ENCODE measurements at regions not wholly inside any gene's neighbourhood (a gene's known extent, or its start where the extent isn't known, plus 50 kb on each side); places are given as distances from the start of the nearest gene placed in this dataset.

DNA sequence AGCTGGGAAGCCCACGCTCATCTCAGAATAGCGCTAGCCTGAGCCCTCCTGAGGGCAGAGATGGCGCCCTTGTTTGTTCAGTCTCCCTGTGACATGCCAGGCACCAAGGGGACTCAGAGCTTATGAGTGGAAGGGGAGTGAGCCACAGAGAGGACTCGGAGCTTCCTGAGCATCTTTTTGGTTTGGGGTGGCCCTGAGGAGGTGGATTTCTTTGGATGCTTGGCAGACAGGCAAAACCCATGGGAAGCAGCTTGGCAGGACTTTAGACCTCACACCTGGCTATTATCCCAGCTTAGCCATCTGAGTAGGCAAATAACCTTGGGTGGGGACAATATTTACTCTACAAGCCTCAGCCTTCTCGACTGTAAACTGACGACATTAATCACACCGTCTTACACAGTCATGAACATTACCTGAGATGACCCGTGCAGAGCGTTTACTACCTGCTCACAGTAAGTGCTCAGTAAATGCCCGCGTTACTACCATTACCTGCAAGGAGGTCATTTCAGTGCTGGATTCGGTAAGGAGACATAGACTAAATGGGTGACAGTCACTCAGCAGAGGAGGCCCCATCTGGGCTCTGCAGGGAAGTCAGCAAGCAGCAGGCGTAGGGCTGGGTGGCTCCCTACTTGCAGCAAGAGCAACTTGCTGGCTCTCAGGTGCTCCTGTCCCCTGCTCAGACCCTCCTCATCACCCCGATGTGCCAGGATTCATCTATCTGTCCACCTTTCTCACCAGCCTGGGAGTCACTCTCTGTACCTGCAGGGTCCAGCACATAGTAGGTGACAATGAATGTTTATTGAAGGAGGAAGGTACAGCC is 54.9 kb downstream of the KLHDC7A start:
- FAIRE-seq: no peak
- DNase-seq (ENCODE audit: low spot score): no peak

GRCh38 chr1:18536356-18536755 is 55.6 kb downstream of the KLHDC7A start:
- FAIRE-seq: no peak
- no peak for DNase-seq (ENCODE audit: low spot score)

DNA sequence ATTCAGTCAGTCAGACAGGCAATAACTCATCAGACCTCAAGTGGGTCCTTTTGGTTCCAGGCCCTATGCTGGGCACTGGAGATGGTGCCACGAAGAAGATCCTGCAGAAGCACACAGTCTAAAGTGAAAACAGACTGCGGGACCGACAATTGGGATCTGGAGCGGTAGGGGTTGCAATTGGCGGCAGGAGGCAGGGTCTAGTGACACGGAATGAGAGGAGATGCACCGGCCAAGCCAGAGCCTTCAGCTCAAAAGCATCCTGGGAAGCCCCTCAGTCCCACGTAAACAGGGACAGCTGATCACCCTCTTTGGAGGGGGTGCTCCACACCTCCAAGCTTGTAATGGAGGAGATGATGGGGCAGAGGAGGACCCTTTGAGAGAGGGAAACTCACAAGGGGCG is 56.2 kb downstream of the KLHDC7A start:
- DNase-seq (ENCODE audit: low spot score): no peak
- no peak for FAIRE-seq

DNA sequence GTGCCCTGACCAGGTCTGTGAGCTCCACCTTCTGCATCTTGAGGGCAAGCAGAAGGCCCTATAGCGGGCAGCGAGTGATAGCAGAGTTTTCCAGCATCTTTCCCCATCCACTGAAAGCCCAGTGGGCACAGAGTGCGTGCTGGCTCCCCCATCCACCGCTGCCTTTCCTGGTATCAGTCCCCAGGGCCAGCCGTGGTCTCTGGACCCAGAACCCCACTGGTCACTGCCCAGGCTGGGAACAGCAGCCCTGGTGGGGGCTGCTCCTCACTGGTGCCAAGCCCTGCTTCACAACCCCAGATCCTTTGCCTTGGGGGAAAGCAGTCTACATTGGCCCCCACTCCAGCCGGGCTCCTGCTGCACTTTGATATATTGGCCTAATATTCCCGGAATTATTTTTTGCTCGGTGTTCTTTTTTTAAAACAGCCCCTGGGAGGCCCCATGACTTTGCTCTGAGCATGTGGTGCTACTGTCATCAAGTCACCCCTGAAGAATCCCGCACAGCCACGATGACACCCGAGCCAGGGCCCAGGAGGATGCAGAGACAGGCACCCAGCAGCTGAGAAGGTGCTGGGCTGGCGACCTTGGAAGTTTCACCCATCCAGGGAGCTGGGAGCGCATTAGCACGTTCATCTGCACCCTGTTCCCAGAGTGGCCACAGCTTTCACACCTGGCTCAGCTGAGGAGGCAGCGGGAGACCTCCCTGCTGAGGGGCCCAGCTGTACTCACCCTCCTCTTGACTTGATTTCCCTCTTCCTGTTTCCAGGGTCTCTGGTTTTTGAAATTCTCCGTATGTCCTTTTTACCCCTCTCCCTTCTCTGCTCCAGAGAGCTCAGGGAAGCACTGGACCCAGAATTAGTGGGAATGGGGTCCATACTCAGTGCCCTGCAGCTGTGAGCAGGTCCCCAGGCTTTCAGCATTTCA is 56.9 kb downstream of the KLHDC7A start:
- no peak for FAIRE-seq
- DNase-seq (ENCODE audit: low spot score): no peak

- FAIRE-seq (peak; percentile 9), DNase-seq (ENCODE audit: low spot score) (peak; percentile 54)
These were observed 58.4 kb downstream of the KLHDC7A start for GRCh38 chr1:18539171-18539570.

- DNase-seq (ENCODE audit: low spot score) (no peak), FAIRE-seq (no peak)
These were observed 59.5 kb downstream of the KLHDC7A start for GRCh38 chr1:18540136-18540765.

DNA sequence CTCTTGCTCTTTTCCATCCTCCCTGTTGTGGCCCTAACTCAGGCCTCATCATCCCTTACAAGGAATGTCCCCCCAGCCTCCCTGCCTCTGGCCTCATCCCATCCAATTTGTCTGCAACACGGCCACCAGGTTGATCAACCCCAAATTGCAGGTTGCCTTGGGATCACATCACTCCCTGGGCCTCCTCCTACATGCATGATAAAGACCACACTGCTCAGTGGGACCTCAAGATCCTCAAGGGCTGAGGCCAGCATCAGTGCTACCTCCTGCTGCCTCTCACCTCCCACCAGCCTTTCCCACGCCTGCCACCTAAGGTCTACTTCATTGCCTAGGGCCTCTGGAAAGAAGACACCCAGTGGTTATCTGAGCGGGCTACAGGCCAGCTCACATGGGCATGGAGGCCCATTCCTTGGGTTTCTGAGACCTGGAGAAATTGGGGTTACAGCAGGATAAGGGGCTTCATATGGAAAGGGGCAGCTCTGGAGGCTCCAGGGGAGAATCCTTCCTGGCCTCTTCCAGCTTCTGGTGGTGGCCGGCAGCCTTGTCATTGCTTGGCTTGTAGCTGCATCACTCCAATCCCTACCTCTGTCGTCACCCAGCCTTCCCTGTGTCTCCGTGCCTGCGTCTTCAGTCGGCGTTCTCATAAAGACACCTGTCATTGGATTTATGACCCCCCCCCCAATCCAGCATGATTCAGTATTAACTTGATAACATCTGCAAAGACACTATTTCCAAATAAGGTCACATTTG is 60.5 kb downstream of the KLHDC7A start:
- no peak for DNase-seq (ENCODE audit: low spot score)
- no peak for FAIRE-seq

DNA sequence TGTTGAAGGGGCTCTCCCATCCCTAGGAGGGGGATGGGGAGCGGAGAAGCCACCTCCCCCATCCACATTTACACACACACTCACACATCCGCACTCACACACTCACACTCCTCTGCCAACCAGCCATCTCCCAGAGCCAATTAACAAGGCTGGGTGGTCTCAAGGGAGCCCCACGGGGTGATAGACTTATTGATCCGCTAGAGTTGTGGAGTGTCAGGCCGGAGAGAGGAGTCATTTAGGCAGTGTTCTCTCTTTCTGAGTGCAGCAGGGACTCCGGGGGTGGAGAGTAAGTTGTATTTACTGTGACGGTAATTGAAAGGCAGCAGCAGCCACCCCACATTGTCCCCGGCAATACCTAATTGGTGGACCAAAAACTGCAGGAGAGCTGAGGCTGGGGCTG is 61.6 kb downstream of the KLHDC7A start:
- FAIRE-seq: no peak
- DNase-seq (ENCODE audit: low spot score): no peak

DNA sequence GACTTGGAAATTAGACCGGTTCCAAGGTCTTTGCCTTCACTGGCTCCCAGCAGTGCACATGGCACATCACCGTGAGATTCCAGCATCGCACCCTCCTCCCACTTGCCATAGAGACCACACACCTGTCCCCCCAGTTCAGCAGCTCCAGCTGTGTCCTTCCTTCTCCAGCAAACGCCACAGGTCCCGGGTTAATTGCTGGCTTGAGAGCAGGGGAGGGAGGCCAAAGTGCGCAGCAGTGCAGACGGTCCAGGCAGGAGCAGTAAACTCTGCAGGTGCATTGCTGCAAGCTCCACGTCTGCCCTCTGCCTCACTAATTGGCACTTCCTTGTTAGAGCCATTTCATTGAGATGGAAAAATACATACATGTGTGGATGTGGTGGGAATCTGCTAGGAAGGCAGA is 65.3 kb downstream of the KLHDC7A start:
- no peak for FAIRE-seq
- no peak for DNase-seq (ENCODE audit: low spot score)

- no peak for FAIRE-seq
These were observed 66.7 kb downstream of the KLHDC7A start for GRCh38 chr1:18547460-18547859.

GRCh38 chr1:18548643-18549042 is 67.9 kb downstream of the KLHDC7A start:
- no peak for DNase-seq (ENCODE audit: low spot score)

More at GRCh38 chr1:18547460-18547859, 66.7 kb downstream of the KLHDC7A start:
- DNase-seq (ENCODE audit: low spot score): no peak

DNA sequence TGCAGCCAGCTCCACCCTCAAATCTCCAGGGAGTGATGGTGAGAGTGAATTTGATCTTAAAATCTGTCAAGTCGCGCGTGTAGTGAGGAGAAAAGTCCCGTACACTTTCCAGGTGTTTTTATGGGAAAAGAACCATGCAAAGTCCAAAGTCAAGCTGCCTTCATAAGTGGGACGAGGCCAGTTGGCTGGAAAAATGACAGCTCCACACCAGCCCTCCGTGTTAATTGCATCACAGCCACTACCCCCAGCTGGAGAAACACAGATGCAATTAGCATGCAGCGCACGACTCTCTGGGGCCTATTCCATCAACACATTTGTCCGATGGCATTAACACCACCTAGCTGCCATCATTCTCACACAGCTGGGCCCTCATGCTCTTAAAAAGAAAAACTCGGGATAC is 68.4 kb downstream of the KLHDC7A start:
- no peak for FAIRE-seq
- DNase-seq (ENCODE audit: low spot score): no peak

More at GRCh38 chr1:18548643-18549042, 67.9 kb downstream of the KLHDC7A start:
- no peak for FAIRE-seq

DNA sequence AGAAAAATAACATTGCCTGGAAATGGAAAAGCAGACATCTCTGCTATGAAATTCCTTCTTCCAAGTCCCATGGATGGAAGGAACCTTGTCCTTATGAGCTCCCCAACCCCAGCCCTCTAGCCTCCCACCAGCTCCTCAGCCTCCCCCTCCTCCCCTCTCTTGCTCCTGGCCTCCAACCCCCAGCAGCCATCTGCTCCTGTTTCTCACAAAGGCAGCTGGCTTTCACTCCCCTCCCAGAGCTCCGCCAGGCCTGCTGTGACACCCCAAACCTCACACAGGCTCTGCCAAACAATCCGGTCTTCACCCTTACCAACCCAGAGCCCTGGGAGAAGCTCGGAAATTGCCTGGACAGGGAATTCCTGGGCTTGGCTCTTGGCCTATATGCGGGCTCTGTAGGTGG is 69.2 kb downstream of the KLHDC7A start:
- no peak for FAIRE-seq
- no peak for DNase-seq (ENCODE audit: low spot score)

GRCh38 chr1:18552631-18553030 is 71.9 kb downstream of the KLHDC7A start:
- DNase-seq (ENCODE audit: low spot score): no peak
- no peak for FAIRE-seq

DNA sequence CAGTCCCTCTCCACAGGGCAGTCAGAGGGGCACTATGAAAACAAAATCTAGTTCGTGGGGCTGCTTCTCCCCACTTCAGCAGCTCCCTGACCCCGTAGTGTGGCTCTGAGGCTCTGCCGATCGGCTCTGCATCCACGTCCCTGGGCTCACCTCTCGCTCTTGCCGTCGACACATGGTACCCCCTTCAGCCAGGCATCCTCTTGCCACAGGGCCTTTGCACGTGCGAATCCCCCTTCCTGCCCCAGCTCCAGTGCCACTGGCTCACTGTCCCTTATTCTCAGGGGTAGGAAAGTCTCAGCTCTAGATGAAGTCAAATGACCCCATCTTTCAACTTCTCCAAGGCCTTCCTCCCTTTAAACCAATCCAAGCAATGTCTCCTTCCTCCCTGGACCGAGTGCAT is 72.7 kb downstream of the KLHDC7A start:
- DNase-seq (ENCODE audit: low spot score) (no peak), FAIRE-seq (no peak)

DNA sequence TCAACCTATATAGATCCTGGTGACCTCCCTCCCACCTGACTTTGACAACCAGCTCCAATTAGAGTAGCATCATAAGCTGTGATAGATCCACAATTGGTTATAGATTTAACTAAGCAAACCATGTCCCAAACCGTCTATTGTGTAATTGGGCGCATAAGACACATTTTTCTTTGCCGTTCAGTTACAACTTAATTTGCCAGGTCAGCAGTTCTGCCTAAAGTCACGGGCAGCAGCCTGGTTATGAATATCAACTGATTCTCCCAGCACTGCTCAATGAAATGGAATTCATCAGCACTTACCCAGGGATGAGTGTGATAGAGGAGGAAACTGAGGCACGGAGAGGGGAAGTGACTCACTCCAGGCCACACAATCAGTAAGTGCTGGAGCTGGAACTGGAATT is 73.4 kb downstream of the KLHDC7A start:
- DNase-seq (ENCODE audit: low spot score) (no peak), FAIRE-seq (no peak)

GRCh38 chr1:18554597-18554996 is 73.9 kb downstream of the KLHDC7A start:
- no peak for DNase-seq (ENCODE audit: low spot score)
- no peak for FAIRE-seq

GRCh38 chr1:18555036-18555435 is 74.3 kb downstream of the KLHDC7A start:
- DNase-seq (ENCODE audit: low spot score) (no peak), FAIRE-seq (no peak)

DNA sequence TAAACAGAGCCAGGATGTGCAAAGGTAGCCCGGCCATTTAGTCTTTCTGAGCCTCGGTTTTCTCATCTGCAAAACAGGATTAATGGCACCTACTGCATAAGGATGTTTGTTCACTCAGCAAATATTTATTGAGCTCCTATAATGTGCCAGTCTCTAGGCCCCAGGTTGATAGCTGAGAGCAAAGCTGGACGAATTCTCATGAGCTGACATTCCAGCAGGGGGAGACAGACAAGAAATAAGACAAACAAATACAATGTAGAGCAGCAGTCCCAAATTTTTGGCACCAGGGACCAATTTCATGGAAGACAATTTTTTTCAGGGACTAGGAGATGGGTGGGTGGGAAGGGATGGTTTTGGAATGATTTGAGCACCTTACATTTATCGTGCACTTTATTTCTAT is 74.3 kb upstream of the PAX7 start:
- peak; percentile 20 for DNase-seq (ENCODE audit: low spot score)

DNA sequence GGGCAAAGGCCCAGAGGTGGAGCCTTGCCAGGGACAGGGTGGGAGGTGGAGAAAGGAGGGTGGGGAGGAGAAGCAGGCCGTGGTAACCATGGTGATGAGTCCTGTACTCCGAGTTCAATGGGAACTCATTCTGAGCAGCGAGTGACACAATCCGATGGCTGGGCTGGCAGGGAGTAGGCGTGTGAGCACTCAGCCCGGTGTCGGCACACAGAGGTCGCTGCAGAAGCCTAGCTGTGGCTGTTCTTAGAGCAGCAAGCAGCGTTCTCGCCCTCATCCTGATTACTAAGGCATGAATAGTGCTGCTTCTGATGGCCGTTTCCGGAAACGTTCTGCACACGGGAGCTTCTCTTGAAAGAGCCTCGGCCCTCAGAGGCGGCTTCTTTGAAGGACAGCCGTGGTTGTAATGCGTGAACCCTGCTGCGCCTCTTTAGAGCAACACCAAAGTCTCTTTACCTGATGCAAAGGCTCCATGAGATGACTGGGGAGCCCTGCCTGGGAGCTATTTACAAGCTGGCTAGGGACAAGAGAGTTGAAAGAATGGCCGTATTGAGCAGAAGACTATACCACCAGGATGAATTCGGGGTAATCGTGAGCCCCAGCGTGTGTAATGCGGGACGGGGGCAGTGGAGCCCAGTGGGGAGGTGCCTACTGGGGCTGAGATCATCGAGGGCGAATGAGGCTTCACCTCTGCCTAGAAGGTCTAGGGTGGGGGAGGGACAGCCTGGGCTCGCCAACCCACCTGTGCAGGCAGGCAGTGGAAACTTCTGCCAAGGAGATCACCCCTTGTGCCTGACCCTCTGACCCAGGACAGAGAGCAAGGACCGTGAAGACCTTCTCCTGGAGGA is 72.8 kb upstream of the PAX7 start:
- FAIRE-seq (peak; percentile 32), DNase-seq (ENCODE audit: low spot score) (peak; percentile 76)

More for the DNA sequence above, 74.3 kb upstream of the PAX7 start:
- FAIRE-seq: no peak
